Uterus (tissue), 2 donors: ENCODE measurements at regions not wholly inside any gene's neighbourhood (a gene's known extent, or its start where the extent isn't known, plus 50 kb on each side); places are given as distances from the start of the nearest gene placed in this dataset.

Source experiments
- CTCF ChIP-seq, 4 experiments: fragments of 200-600 bp in 2 of 4; fragments of 450-650 bp in 2 of 4; sonication (generic) in 2 of 4; IDR thresholded peaks; one replicate each; pipeline ENCODE4 v1.5.1; 2016 to 2019; ENCODE audit warnings: antibody characterized with exemption in 4 of 4, mild to moderate bottlenecking in 2 of 4, moderate library complexity in 1 of 4
- POLR2A ChIP-seq, 2 donors: fragments of 450-650 bp; IDR thresholded peaks; one replicate each; pipeline ENCODE4 v1.6.1; 2016; ENCODE audit warnings: antibody characterized with exemption in 2 of 2, mild to moderate bottlenecking in 1 of 2, moderate library complexity in 1 of 2

GRCh38 chr5:6184481-6184880, 193.9 kb downstream of the MED10 start:
- TF ChIP-seq CTCF (IDR thresholded peaks at IDR 0.05), result no peak
- TF ChIP-seq POLR2A (IDR thresholded peaks at IDR 0.05), result no peak
